ENCODE measurements at regions not wholly inside any gene's neighbourhood (a gene's known extent, or its start where the extent isn't known, plus 50 kb on each side); places are given as distances from the start of the nearest gene placed in this dataset.

- no peak for TF ChIP-seq EZH2phosphoT487 (IDR thresholded peaks at IDR 0.05; ENCODE audit: borderline replicate concordance, low read length)
- no peak for TF ChIP-seq CTCF (IDR thresholded peaks at IDR 0.05; ENCODE audit: low read depth, low read length, poor library complexity, severe bottlenecking)
- no peak overlapping the region for H3K4me2 ChIP-seq (ENCODE audit: low read length)
- no peaks in the 10 kb centered on the region for H3K36me3 ChIP-seq (ENCODE audit: control insufficient read depth, low read length)
- H3K9me3 ChIP-seq (ENCODE audit: control insufficient read depth, insufficient read depth, low read length) = no peaks in the 10 kb centered on the region
- no peaks in the 10 kb centered on the region for H3K4me1 ChIP-seq (ENCODE audit: control insufficient read depth, low read length)
- no peaks in the 10 kb centered on the region for H3F3A ChIP-seq (ENCODE audit: control insufficient read depth, insufficient read depth)
- no peak overlapping the region for H3K4me3 ChIP-seq (ENCODE audit: low read length)
- H4K20me1 ChIP-seq (ENCODE audit: control insufficient read depth, insufficient read depth, low read depth, low read length) = no peaks in the 10 kb centered on the region
- no peak overlapping the region for H3K27ac ChIP-seq (ENCODE audit: low read depth, low read length)
- no peaks in the 10 kb centered on the region for H3K9me2 ChIP-seq (replicated peaks; ENCODE audit: control insufficient read depth, low read length)
- H3K79me2 ChIP-seq (ENCODE audit: control insufficient read depth, low read length) = no peaks in the 10 kb centered on the region
- H3K27me3 ChIP-seq (ENCODE audit: control insufficient read depth, low read length) = no peaks in the 10 kb centered on the region
Observed at GRCh38 chr6:128657181-128657580, 136.8 kb upstream of the PTPRK start.

- no peaks in the 10 kb centered on the region for H3K4me1 ChIP-seq (ENCODE audit: control insufficient read depth, low read length)
- H3K9me2 ChIP-seq (replicated peaks; ENCODE audit: control insufficient read depth, low read length) = no peaks in the 10 kb centered on the region
- H3K9me3 ChIP-seq (ENCODE audit: control insufficient read depth, insufficient read depth, low read length) = no peaks in the 10 kb centered on the region
- no peaks in the 10 kb centered on the region for H4K20me1 ChIP-seq (ENCODE audit: control insufficient read depth, insufficient read depth, low read depth, low read length)
- H3K27me3 ChIP-seq (ENCODE audit: control insufficient read depth, low read length) = no peaks in the 10 kb centered on the region
- H3K4me3 ChIP-seq (ENCODE audit: low read length) = no peak overlapping the region
- no peaks in the 10 kb centered on the region for H3K79me2 ChIP-seq (ENCODE audit: control insufficient read depth, low read length)
- no peaks in the 10 kb centered on the region for H3K36me3 ChIP-seq (ENCODE audit: control insufficient read depth, low read length)
- TF ChIP-seq EZH2phosphoT487 (IDR thresholded peaks at IDR 0.05; ENCODE audit: borderline replicate concordance, low read length) (no peak), CTCF (IDR thresholded peaks at IDR 0.05; ENCODE audit: low read depth, low read length, poor library complexity, severe bottlenecking) (no peak)
- no peak overlapping the region for H3K4me2 ChIP-seq (ENCODE audit: low read length)
- no peaks in the 10 kb centered on the region for H3F3A ChIP-seq (ENCODE audit: control insufficient read depth, insufficient read depth)
- H3K27ac ChIP-seq (ENCODE audit: low read depth, low read length) = no peak overlapping the region
Observed at GRCh38 chr6:128655978-128656498, 135.6 kb upstream of the PTPRK start.

GRCh38 chr6:128648022-128648598, 127.7 kb upstream of the PTPRK start:
- H3K9me2 ChIP-seq (replicated peaks; ENCODE audit: control insufficient read depth, low read length) = no peaks in the 10 kb centered on the region
- no peak for TF ChIP-seq CTCF (IDR thresholded peaks at IDR 0.05; ENCODE audit: low read depth, low read length, poor library complexity, severe bottlenecking)
- no peak for TF ChIP-seq EZH2phosphoT487 (IDR thresholded peaks at IDR 0.05; ENCODE audit: borderline replicate concordance, low read length)
- H4K20me1 ChIP-seq (ENCODE audit: control insufficient read depth, insufficient read depth, low read depth, low read length) = no peaks in the 10 kb centered on the region
- H3K27me3 ChIP-seq (ENCODE audit: control insufficient read depth, low read length) = no peaks in the 10 kb centered on the region
- H3K27ac ChIP-seq (ENCODE audit: low read depth, low read length) = no peak overlapping the region
- no peak overlapping the region for H3K4me2 ChIP-seq (ENCODE audit: low read length)
- H3K9me3 ChIP-seq (ENCODE audit: control insufficient read depth, insufficient read depth, low read length) = no peaks in the 10 kb centered on the region
- H3K36me3 ChIP-seq (ENCODE audit: control insufficient read depth, low read length) = no peaks in the 10 kb centered on the region
- H3F3A ChIP-seq (ENCODE audit: control insufficient read depth, insufficient read depth) = no peaks in the 10 kb centered on the region
- H3K4me1 ChIP-seq (ENCODE audit: control insufficient read depth, low read length) = no peaks in the 10 kb centered on the region
- H3K4me3 ChIP-seq (ENCODE audit: low read length) = no peak overlapping the region
- H3K79me2 ChIP-seq (ENCODE audit: control insufficient read depth, low read length) = no peaks in the 10 kb centered on the region

Data from DOHH2 (cell line).